ENCODE measurements at regions not wholly inside any gene's neighbourhood (a gene's known extent, or its start where the extent isn't known, plus 50 kb on each side); places are given as distances from the start of the nearest gene placed in this dataset.

- DNase-seq, result no peak
Measured at GRCh38 chr2:16615687-16616615, 49.7 kb downstream of the CYRIA start.

DNA sequence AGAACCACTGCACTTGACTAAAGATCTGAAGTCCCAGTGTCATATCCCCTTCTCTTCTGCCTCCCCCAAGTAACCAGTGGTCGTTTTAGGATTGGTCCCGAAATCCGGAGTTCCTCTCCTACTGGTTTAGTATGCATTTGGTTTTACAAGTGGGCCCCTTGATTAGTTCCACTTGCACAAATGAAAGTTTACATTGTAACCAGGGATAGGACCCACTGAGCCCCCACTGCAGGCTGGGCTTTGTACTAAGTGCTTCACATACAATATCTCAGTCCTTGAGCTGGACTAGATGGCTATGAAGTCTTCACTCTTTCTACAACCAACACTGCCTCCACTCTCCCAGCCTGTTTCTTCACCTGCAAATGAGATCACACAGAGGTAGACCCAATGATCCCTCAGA is 50.4 kb downstream of the CYRIA start:
- DNase-seq, result no peak

DNA sequence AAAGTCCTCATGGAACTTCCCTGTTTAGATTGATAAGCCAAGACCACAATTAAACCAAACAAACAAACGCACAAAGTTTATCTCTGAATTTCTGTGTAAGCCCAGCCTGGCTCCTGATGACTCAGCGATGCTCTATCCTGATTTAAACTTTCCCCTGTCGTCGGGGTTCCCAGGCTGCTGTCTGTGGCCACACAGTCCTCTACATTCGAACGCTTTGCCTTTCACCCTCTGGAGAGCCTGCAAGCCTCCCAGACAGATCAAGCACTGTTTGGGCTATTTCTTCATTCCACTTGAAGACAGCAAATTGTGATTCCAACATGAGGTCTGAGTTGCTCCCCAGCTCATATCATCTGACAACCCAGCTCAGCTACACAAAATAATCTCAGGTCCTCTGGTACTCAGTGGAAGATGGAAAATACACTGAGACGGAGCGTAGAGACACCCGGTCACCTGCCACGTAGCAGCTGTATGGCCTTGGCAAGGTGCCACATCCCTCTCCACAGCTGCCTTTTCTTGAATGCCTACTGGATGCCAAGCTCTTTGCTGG is 51.2 kb downstream of the CYRIA start:
- DNase-seq, result no peak

DNA sequence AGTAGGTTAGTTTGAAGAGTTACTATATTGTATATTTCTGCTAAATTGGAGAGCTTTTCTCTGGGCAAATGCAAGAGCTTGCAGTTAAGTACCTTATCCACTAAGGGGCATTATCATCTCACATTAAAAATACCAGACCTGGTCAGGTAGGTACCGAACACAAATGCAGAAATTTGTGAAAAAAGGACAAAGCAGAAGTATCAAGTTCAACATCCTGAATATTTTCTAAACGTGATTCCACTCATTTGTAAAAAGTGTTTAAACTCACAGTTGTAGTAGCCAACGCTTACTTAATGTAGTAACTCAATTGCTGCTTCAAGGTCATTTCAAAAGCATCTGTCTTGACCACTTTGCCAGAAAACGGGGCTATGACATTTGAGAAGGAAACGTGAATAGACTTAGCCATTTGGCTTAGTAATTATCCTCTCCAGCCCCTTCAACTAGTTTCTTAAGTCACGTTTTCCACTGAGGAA is 52.1 kb downstream of the CYRIA start:
- no peak for DNase-seq

DNA sequence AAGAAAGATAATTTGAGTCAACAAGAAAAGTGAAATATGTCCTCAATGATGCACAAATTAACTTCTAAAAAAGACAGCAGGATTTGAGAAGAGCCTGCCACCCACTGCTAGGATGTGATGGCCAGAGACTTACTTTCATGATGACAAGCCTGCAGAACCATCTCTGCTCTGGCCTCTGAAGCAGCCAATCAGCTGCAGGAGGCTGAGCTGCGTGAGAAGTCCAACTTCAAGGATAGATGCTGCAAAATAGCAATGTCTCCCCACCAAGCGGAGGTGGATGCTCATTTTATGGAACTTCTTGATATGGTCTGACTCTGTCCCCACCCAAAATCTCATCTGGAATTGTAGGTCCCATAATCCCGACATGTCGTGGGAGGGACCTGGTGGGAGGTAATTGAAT is 53.1 kb downstream of the CYRIA start:
- DNase-seq, result no peak

- no peak for DNase-seq
Measured at GRCh38 chr2:16609786-16610185, 55.8 kb downstream of the CYRIA start.

DNA sequence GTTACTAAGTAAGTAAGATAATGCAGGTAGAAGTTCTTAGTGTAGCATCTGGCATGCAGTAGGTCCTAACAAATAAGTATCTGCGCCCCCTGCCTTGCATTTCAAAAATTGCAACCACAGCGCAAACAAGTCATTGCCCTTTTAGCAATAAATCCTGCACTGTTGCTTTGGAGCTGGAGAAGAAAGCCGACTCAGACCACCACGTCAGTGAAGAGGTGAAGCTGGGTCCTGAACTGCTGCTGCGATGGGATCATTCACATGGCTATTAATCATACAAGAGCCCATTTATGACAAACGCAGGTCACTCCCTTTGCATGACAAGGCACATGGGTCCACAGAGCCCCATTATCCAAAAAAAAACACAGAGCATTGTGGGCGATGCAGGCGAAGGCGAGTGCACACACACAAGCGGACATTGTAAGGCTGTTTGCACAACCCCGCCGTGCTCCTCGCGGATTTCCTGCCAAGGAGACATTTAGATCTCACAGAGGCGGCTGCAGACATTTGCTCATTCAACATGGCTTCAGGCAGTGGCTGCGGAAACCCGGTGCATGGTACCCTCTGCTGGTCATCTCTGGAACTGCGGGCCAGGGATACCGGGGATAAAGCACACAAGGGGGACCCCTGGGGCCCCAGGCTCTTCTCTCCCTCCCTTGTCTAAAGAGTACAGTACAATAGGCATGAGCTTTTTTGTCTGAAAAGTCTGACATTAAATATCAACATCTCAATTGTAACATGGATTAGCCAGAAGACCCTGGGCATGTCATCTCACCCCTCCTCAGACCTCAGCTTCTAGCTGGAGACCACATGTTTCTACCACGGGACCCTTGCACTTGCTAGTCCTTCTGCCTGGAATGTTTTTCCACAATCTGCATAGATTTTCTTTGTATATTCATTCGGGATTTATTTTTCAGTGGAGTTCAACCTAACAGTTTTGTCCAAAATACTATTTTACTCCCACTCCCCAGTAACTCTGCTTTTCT is 56.7 kb downstream of the CYRIA start:
- DNase-seq, result peak; percentile 63

- no peak for DNase-seq
Measured at GRCh38 chr2:16607301-16607700, 58.3 kb downstream of the CYRIA start.

- no peak for DNase-seq
Measured at GRCh38 chr2:16604236-16604635, 61.4 kb downstream of the CYRIA start.

DNA sequence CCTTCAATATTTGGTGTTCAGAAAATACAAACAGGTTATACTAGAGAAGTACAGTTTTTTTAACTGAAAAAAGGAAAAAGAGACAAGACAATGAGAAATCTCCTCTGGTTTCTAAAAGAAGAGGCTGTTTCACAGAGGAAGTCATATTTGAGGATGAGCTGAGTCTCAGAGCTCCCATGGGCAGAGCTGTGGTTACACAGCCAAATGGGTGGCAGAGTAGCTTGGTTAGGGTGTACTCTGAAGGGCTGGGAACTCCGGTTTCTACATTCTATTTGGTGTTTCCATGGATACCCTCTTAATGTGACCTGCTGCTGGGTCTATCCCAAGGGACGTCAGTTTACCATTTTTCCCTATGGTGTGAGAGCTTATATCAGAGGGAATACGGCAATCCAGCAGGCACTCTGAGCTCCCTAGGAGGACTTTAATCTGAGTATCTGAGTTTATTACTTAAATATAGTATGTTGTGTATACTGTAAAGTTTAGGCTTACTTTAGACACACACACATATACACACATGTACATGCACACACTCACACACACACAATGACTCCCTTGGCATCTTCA is 74.2 kb downstream of the CYRIA start:
- DNase-seq, result no peak

GRCh38 chr2:16589465-16589864 is 76.2 kb downstream of the CYRIA start:
- DNase-seq, result no peak

GRCh38 chr2:16588565-16588964 is 77.1 kb downstream of the CYRIA start:
- no peak for DNase-seq

DNA sequence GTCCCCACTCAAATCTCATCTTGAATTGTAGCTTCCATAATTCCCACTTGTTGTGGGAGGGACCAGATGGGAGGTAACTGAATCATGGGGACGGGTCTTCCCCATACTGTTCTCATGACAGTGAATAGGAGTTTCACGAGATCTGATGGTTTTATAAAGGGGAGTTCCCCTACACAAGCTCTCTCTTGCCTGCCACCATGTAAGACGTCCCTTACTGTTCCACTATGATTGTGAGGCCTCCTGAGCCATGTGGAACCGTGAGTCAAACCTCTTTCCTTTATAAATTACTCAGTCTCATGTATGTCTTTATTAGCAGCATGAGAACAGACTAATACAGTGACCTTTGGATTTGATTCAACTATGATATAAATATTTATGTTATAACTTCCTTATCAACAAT is 78.0 kb downstream of the CYRIA start:
- no peak for DNase-seq

- DNase-seq, result no peak
Measured at GRCh38 chr2:16584824-16585540, 80.7 kb downstream of the CYRIA start.

GRCh38 chr2:16584084-16584483 is 81.5 kb downstream of the CYRIA start:
- DNase-seq, result no peak

GRCh38 chr2:16581241-16581640 is 84.4 kb downstream of the CYRIA start:
- DNase-seq, result no peak

- no peak for DNase-seq
Measured at GRCh38 chr2:16578081-16578480, 87.6 kb downstream of the CYRIA start.

- DNase-seq, result no peak
Measured at GRCh38 chr2:16570516-16570915, 95.1 kb downstream of the CYRIA start.

DNA sequence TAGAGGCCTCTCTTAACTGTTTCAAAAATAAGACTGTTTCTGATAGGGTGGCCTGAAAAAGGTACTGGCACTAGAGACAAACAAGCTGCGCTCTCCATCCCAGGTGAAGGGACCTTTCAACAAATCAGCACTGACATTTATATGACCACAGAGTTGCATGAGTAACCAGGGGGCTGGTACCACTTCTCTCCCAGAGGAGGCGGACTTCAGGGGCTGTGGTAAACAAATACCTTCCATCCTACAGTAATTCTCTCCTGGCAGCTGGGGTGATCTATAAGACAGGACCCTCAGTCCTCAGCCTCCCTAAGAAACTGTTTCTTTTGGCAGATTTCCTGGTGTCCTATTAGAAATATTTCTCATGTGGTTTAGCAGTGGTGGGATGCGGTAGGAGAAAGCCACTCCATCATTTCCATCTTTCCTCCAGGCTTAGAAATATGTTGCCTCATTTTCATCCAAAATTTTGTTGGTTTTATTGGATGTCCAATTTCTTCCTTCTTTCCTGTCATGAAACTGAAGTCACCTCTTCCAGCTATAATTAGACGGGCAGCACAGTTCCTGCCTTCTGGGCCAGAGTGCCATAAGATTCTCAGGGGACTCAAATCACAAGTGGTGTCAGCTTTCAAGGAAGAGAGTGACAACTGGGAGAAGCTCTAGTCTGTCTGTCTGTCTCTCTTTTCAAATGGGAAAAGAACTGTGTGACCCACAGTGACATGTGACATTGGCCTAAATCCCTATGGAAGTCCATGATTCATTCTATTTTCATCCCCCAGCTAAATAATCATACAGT is 96.4 kb downstream of the CYRIA start:
- no peak for DNase-seq

DNA sequence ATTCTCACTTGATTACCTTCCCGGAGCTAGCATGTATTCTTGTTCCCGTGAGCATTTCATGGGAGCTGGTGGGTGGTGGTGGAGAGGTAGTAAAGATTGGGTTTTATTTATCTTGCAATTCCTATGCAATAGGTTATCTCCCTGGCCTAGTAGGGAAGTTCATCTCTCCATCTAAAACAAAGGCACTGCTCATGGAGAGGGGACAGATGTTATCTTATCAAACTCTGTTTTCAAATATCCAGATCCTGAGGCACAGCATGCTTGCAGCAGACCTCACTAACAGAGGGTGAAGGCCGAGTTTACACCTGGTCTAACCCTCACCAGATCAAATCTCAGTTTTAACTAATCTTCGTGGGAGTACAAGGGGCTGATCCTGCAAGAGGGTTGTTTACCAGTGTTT is 98.9 kb downstream of the CYRIA start:
- DNase-seq, result no peak

DNA sequence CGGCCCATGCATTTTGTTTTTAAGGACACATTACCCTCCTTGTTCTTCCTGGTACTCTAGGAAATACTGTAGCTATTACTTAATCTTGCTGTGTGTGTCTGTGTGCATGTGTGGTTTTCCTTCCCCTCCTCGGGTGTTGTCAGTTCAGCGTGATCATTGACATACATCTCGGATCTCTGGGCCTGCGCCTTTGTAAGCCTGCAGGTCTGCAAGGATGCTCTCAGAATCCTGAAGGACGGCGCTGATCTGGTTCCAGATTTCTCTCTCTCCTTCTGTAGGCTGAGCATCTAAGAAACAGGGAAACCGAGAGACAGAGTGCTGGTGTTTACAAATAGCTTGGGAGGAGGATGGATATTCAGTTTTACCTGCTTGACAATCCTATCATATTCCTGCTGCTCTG is 100.2 kb downstream of the CYRIA start:
- DNase-seq, result no peak

Measured in NK-92 treated with Interleukin-12 subunit alpha and Interleukin-12 subunit beta, amount 100 ng/mL, for 24 hours (cell line).